ENCODE measurements at regions not wholly inside any gene's neighbourhood (a gene's known extent, or its start where the extent isn't known, plus 50 kb on each side); places are given as distances from the start of the nearest gene placed in this dataset.

- no peak overlapping the region for H3K9ac ChIP-seq (ENCODE audit: control insufficient read depth, extremely low read depth, insufficient read depth, low read length)
- H3K9me3 ChIP-seq (ENCODE audit: control insufficient read depth, low read depth, low read length) = no peaks in the 10 kb centered on the region
- no peaks in the 10 kb centered on the region for H3K79me2 ChIP-seq (ENCODE audit: control insufficient read depth, insufficient read depth, low read length)
- no peak overlapping the region for H3K4me2 ChIP-seq (ENCODE audit: control insufficient read depth, extremely low read depth, insufficient read depth, low read depth, low read length)
- no peak overlapping the region for H3K27ac ChIP-seq (ENCODE audit: control insufficient read depth, insufficient read depth, low read length)
- no peaks in the 10 kb centered on the region for H3K4me1 ChIP-seq (ENCODE audit: control insufficient read depth, extremely low read depth, insufficient read depth, low read length)
- H3K4me3 ChIP-seq (ENCODE audit: control insufficient read depth in 2 of 3, extremely low read depth in 1 of 3, insufficient read depth in 2 of 3, low read depth in 1 of 3, low read length in 3 of 3) = no peak overlapping the region
- H3K9me1 ChIP-seq (ENCODE audit: control insufficient read depth, extremely low read depth, insufficient read depth, low read length) = no peaks in the 10 kb centered on the region
- DNase-seq (ENCODE audit: low read depth, low spot score) (no peak), FAIRE-seq (no peak)
- no peak for TF ChIP-seq EZH2 (IDR thresholded peaks at IDR 0.05; ENCODE audit: low read length)
- TF ChIP-seq CTCF (optimal IDR thresholded peaks at IDR 0.05 in 1 of 3, IDR thresholded peaks at IDR 0.05 in 1 of 3, conservative IDR thresholded peaks at IDR 0.05 in 1 of 3; ENCODE audit: extremely low read depth in 1 of 3, insufficient read depth in 2 of 3, low read length in 3 of 3) = no peak
- H4K20me1 ChIP-seq (ENCODE audit: control insufficient read depth, extremely low read depth, insufficient read depth, low read length) = no peaks in the 10 kb centered on the region
- dilution Hi-C loops (cut with MboI; ENCODE audit: extremely low pct_ligation_motif_present, low sequenced_read_pairs) = no loop called here
- H3K27me3 ChIP-seq (ENCODE audit: control insufficient read depth, extremely low read depth, insufficient read depth, low read length) = no peaks in the 10 kb centered on the region
- no peaks in the 10 kb centered on the region for H3K36me3 ChIP-seq (ENCODE audit: control insufficient read depth in 2 of 2, extremely low read depth in 1 of 2, insufficient read depth in 2 of 2, low read length in 2 of 2)
- H2AFZ ChIP-seq (ENCODE audit: control insufficient read depth, low read length) = no peak overlapping the region
These were observed 133.2 kb upstream of the NOVA1 start for GRCh38 chr14:26730929-26731618.

DNA sequence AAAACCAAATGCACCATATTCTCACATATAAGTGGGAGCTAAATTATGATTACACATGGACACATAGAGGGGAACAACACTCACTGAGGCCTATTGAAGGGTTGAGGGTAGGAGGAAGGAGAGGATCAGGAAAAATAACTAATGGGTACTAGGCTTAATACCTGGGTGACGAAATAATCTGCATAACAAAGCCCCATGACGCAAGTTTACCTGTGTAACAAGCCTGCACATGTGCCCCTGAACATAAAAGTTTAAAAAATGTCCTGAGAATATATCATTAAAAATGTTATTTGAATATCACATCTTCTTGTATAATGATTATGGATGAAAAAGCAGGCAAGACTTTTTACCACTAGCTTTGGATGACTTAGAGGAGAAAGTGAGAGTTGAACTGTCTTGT is 138.0 kb upstream of the NOVA1 start:
- Histone ChIP-seq H2AFZ (ENCODE audit: control insufficient read depth, low read length) (no peak overlapping the region), H3K4me1 (ENCODE audit: control insufficient read depth, extremely low read depth, insufficient read depth, low read length) (no peaks in the 10 kb centered on the region), H3K9me1 (ENCODE audit: control insufficient read depth, extremely low read depth, insufficient read depth, low read length) (no peaks in the 10 kb centered on the region), H3K27me3 (ENCODE audit: control insufficient read depth, extremely low read depth, insufficient read depth, low read length) (no peaks in the 10 kb centered on the region), H4K20me1 (ENCODE audit: control insufficient read depth, extremely low read depth, insufficient read depth, low read length) (no peaks in the 10 kb centered on the region), H3K36me3 (ENCODE audit: control insufficient read depth in 2 of 2, extremely low read depth in 1 of 2, insufficient read depth in 2 of 2, low read length in 2 of 2) (no peaks in the 10 kb centered on the region), H3K79me2 (ENCODE audit: control insufficient read depth, insufficient read depth, low read length) (no peaks in the 10 kb centered on the region), H3K9me3 (ENCODE audit: control insufficient read depth, low read depth, low read length) (no peaks in the 10 kb centered on the region), H3K4me3 (ENCODE audit: control insufficient read depth in 2 of 3, extremely low read depth in 1 of 3, insufficient read depth in 2 of 3, low read depth in 1 of 3, low read length in 3 of 3) (no peak overlapping the region), H3K27ac (ENCODE audit: control insufficient read depth, insufficient read depth, low read length) (no peak overlapping the region), H3K9ac (ENCODE audit: control insufficient read depth, extremely low read depth, insufficient read depth, low read length) (no peak overlapping the region), H3K4me2 (ENCODE audit: control insufficient read depth, extremely low read depth, insufficient read depth, low read depth, low read length) (no peak overlapping the region)
- TF ChIP-seq CTCF (optimal IDR thresholded peaks at IDR 0.05 in 1 of 3, IDR thresholded peaks at IDR 0.05 in 1 of 3, conservative IDR thresholded peaks at IDR 0.05 in 1 of 3; ENCODE audit: extremely low read depth in 1 of 3, insufficient read depth in 2 of 3, low read length in 3 of 3) (no peak), EZH2 (IDR thresholded peaks at IDR 0.05; ENCODE audit: low read length) (no peak)
- dilution Hi-C loops (cut with MboI; ENCODE audit: extremely low pct_ligation_motif_present, low sequenced_read_pairs) = no loop called here
- DNase-seq (ENCODE audit: low read depth, low spot score) (no peak), FAIRE-seq (no peak)

Measured in keratinocyte (primary cell).